Activated CD4-positive, alpha-beta T cell treated with anti-CD3 and anti-CD28 coated beads for 36 hours (primary cell): ENCODE measurements at regions not wholly inside any gene's neighbourhood (a gene's known extent, or its start where the extent isn't known, plus 50 kb on each side); places are given as distances from the start of the nearest gene placed in this dataset.

Source experiments
- ATAC-seq: fragments of 200-7000 bp; cut with Tn5 transposase; one replicate; pipeline ENCODE4 v1.10.0; 2021; ENCODE audit warnings: mild to moderate bottlenecking, moderate library complexity
- CTCF ChIA-PET: fragments of 350-600 bp; sonication (Branson Sonifier 250); formaldehyde crosslinking; loops from one replicate; lab custom pipeline; 2021; ENCODE audit warnings: antibody characterized with exemption; lab: Charles Lee
- POLR2A ChIA-PET: fragments of 350-600 bp; sonication (Branson Sonifier 250); formaldehyde crosslinking; loops from one replicate; lab custom pipeline; 2021; ENCODE audit warnings: antibody characterized with exemption, inconsistent platforms; lab: Charles Lee
- DNase-seq: peaks from one replicate; pipeline ENCODE4 v3.0.0-alpha.2; 2020
- H3K27ac Mint-ChIP-seq: one replicate; pipeline ENCODE4 v1.8.0; 2021; ENCODE audit warnings: mixed read lengths
- H3K27me3 Mint-ChIP-seq: one replicate; pipeline ENCODE4 v1.8.0; 2021; ENCODE audit warnings: mixed read lengths
- H3K36me3 Mint-ChIP-seq: one replicate; pipeline ENCODE4 v1.8.0; 2021; ENCODE audit warnings: low read depth, mixed read lengths
- H3K4me1 Mint-ChIP-seq: one replicate; pipeline ENCODE4 v1.8.0; 2021; ENCODE audit warnings: mixed read lengths
- H3K4me3 Mint-ChIP-seq: one replicate; pipeline ENCODE4 v1.8.0; 2021; ENCODE audit warnings: mild to moderate bottlenecking, moderate library complexity, mixed read lengths
- H3K9me3 Mint-ChIP-seq: one replicate; pipeline ENCODE4 v1.8.0; 2021; ENCODE audit warnings: low read depth, mixed read lengths
- intact Hi-C, 2 experiments: fragments of 100-400 bp; cut with DNase I in 1 of 2; cut with micrococcal nuclease in 1 of 2; formaldehyde crosslinking; loops; one replicate each; pipeline versions ENCODE4 v1.14.2 to v1.15.1; 2022 to 2024; cut with DNase I, micrococcal nuclease

GRCh38 chr9:28922891-28923290 lies 1349.6 kb upstream of the C9orf72 start:
- ChIA-PET CTCF (no interaction called here), POLR2A (no interaction called here)
- Mint-ChIP-seq H3K36me3 (no peaks in the 10 kb centered on the region), H3K27ac (no peak overlapping the region), H3K27me3 (no peaks in the 10 kb centered on the region), H3K9me3 (no peaks in the 10 kb centered on the region), H3K4me1 (no peaks in the 10 kb centered on the region), H3K4me3 (no peak overlapping the region)
- DNase-seq, result no peak
- no peak for ATAC-seq
- intact Hi-C loops, result no loop called here

DNA sequence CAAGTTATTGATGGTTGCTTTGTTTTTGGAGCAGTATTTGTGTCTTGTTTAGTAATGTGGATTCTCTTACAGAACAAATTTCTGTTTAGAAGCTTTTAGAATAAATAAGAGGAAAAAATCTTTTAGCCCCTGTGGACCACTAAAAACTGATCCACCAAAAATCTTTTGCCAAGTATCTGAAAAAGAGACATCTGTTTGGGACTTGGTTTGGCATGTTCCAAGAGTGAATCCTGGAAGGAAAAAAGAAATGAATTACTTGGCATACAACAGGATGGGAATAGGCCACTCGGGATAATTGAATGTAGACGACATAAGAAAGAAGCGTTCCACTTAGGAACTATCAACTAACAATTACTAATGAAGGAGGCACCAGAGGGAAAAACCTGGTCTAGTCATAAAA lies 1350.1 kb upstream of the C9orf72 start:
- CTCF ChIA-PET, result no interaction called here
- H3K4me3 Mint-ChIP-seq, result no peak overlapping the region
- no peaks in the 10 kb centered on the region for H3K27me3 Mint-ChIP-seq
- DNase-seq (no peak), ATAC-seq (no peak)
- intact Hi-C loops, result no loop called here
- POLR2A ChIA-PET, result no interaction called here
- H3K27ac Mint-ChIP-seq, result no peak overlapping the region
- no peaks in the 10 kb centered on the region for H3K36me3 Mint-ChIP-seq
- no peaks in the 10 kb centered on the region for H3K9me3 Mint-ChIP-seq
- no peaks in the 10 kb centered on the region for H3K4me1 Mint-ChIP-seq

GRCh38 chr9:28925157-28925556 lies 1351.9 kb upstream of the C9orf72 start:
- Mint-ChIP-seq H3K4me3 (no peak overlapping the region), H3K4me1 (no peaks in the 10 kb centered on the region), H3K27ac (no peak overlapping the region), H3K27me3 (no peaks in the 10 kb centered on the region), H3K36me3 (no peaks in the 10 kb centered on the region), H3K9me3 (no peaks in the 10 kb centered on the region)
- DNase-seq (no peak), ATAC-seq (no peak)
- intact Hi-C loops, result no loop called here
- POLR2A ChIA-PET, result no interaction called here
- CTCF ChIA-PET, result interaction anchor here (0.6 kb wide), 1 partner anchor 1076 kb away, joined by 4 read pairs; no protein-coding TSS in a partner anchor

DNA sequence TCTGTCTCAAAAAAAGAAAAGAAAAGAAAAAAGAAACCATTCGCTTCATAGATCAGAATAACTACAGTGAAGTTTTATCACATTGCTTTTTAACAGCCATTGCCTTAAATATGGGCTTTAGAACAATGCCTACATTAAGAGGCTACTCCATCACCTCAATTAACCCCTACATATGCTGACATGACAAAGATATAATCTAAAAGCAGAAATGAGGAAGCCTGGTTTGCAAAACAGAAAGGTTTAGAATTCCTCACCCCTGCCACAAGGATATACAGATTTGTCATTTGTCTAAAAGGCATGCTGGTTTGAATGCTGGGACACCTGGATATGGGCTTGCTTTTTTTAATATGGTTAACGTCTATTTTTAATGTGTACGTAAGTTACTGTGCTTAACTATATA lies 1353.0 kb upstream of the C9orf72 start:
- H3K4me3 Mint-ChIP-seq, result no peak overlapping the region
- no peaks in the 10 kb centered on the region for H3K9me3 Mint-ChIP-seq
- ATAC-seq (no peak), DNase-seq (no peak)
- no peak overlapping the region for H3K27ac Mint-ChIP-seq
- intact Hi-C loops, result no loop called here
- ChIA-PET POLR2A (no interaction called here), CTCF (no interaction called here)
- no peaks in the 10 kb centered on the region for H3K27me3 Mint-ChIP-seq
- no peaks in the 10 kb centered on the region for H3K4me1 Mint-ChIP-seq
- no peaks in the 10 kb centered on the region for H3K36me3 Mint-ChIP-seq

DNA sequence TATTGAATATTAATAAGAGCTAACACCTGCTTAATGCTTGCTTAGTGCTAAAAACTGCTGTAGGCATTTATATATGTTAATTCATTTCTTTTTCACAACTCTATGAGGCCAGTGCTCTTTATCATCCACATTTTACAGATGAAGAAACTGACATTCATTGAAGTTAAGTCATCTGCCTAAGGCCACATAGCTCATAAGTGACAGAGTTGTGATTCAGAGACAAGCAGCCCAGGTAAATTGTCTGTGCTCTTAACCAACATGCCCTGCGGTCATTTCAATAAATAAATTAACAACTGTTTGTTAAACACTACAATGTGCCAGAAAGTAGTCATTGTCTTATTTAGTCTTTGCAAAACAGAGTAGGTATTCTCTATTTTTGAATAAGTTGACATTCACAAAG lies 1354.4 kb upstream of the C9orf72 start:
- Mint-ChIP-seq H3K9me3 (peaks cover 3% of the 10 kb centered on the region), H3K4me3 (no peak overlapping the region), H3K36me3 (no peaks in the 10 kb centered on the region), H3K4me1 (no peaks in the 10 kb centered on the region), H3K27me3 (no peaks in the 10 kb centered on the region), H3K27ac (no peak overlapping the region)
- CTCF ChIA-PET, result interaction anchor here (0.6 kb wide), 1 partner anchor 280 kb away, joined by 3 read pairs; no protein-coding TSS in a partner anchor
- no peak for ATAC-seq
- DNase-seq, result no peak
- POLR2A ChIA-PET, result no interaction called here
- intact Hi-C loops, result no loop called here

DNA sequence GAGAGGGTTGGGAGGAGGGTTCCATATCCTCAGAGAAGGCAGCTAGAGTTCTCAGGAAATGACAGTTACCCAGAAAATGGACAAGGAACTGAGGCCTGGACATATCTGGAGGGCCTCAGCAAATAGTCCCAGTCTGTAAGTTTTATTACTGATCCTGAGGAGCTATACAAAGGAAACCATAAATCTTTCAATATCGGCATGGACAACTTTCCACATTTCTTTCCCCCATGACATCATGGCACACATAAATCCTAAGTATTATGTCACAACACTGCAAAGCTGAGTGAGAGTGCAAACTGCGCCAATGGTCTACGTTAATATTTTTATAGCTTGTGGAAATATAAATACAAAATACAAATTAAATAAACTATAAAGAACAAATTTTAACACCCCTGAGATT lies 1356.2 kb upstream of the C9orf72 start:
- Mint-ChIP-seq H3K4me1 (no peaks in the 10 kb centered on the region), H3K27ac (no peak overlapping the region), H3K27me3 (no peaks in the 10 kb centered on the region), H3K4me3 (no peak overlapping the region), H3K9me3 (peaks cover 3% of the 10 kb centered on the region), H3K36me3 (no peaks in the 10 kb centered on the region)
- ATAC-seq (no peak), DNase-seq (no peak)
- intact Hi-C loops, result no loop called here
- ChIA-PET POLR2A (no interaction called here), CTCF (no interaction called here)

DNA sequence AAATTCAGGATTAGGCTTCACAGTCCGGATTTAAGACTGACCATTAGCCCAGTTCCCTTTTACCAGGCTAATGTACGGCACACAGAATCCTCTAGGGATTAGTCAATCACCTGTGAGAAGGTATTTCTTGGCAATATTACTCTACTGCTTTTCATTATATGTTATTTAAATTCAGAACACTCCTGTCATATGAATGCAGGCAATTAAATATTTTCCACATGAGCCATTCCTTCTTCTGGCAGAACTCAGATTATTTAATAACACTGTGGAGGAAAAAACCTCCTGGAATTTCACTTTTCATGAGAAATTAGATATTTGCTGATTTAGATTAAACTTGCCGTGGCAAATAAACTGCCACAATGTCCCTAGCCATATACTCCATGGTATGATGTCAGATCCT lies 1357.5 kb upstream of the C9orf72 start:
- peaks cover 3% of the 10 kb centered on the region for H3K9me3 Mint-ChIP-seq
- H3K36me3 Mint-ChIP-seq, result no peaks in the 10 kb centered on the region
- DNase-seq (no peak), ATAC-seq (no peak)
- H3K4me3 Mint-ChIP-seq, result no peak overlapping the region
- intact Hi-C loops, result no loop called here
- POLR2A ChIA-PET, result no interaction called here
- H3K4me1 Mint-ChIP-seq, result no peaks in the 10 kb centered on the region
- H3K27me3 Mint-ChIP-seq, result no peaks in the 10 kb centered on the region
- H3K27ac Mint-ChIP-seq, result no peak overlapping the region
- CTCF ChIA-PET, result no interaction called here

DNA sequence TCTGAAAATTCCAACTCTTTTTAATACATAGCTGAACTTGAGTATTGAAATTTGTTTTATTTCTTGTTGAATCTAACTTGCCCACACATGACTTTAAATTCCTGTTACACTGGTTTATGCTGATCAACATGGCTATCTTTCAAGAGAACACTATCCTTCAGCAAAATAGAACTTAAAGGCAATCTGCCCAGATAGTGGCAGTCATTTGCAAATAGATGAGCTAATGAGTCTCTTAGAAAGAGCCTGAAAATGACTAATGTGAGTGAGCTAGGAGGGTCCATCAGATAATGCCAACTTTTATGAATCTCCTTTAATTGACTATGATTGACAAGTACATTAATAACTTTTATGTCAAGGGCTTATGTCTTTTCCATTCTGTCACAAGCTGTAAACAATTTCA lies 1360.8 kb upstream of the C9orf72 start:
- H3K27ac Mint-ChIP-seq, result no peak overlapping the region
- ATAC-seq (no peak), DNase-seq (no peak)
- POLR2A ChIA-PET, result no interaction called here
- no peaks in the 10 kb centered on the region for H3K4me1 Mint-ChIP-seq
- H3K9me3 Mint-ChIP-seq, result peaks cover 3% of the 10 kb centered on the region
- no peaks in the 10 kb centered on the region for H3K36me3 Mint-ChIP-seq
- no peaks in the 10 kb centered on the region for H3K27me3 Mint-ChIP-seq
- intact Hi-C loops, result no loop called here
- CTCF ChIA-PET, result interaction anchor here (0.6 kb wide), 1 partner anchor 13 kb away, joined by 3 read pairs; no protein-coding TSS in a partner anchor
- H3K4me3 Mint-ChIP-seq, result no peak overlapping the region

DNA sequence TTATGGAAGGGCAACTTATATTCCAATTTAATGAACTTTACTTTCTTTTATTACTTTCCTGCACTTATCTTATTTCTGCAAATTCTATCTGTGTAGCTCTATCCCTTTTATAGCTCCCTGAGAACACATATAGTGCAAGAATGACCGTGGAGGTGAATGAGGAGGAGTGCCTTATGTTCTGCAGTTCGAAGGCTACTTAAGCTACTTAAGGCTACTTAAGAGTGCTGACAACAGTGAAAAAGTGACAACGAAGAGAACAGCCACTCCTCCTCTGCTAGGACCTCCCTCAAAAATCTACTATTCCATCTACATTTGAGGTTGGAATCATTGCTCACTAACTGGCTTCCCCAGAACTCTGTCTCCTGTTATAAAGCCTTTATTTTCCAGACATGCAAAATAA lies 1365.7 kb upstream of the C9orf72 start:
- Mint-ChIP-seq H3K27ac (no peak overlapping the region), H3K4me3 (no peak overlapping the region), H3K4me1 (no peaks in the 10 kb centered on the region), H3K27me3 (no peaks in the 10 kb centered on the region), H3K9me3 (peaks cover 1% of the 10 kb centered on the region), H3K36me3 (no peaks in the 10 kb centered on the region)
- ATAC-seq (no peak), DNase-seq (no peak)
- ChIA-PET POLR2A (no interaction called here), CTCF (no interaction called here)
- intact Hi-C loops, result no loop called here

DNA sequence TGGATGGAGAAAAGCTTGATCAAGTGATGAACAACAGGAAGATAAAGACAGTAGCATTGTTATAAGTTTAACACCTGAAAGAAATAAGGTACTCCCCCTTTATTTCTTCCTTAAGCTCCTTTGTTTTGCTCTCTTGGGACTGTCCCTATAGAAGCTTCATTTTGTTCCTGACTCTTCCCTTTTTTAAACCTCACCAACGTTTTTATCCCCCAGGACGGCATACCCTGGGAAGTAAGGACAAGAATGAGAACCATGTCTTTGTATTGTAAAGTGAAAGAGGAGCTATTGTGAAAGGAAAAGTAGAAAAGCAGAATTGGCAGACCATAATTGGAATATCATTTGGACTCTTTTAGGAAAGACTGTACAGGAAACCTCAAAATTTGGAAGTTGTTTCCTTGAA lies 1368.6 kb upstream of the C9orf72 start:
- peaks cover 1% of the 10 kb centered on the region for H3K9me3 Mint-ChIP-seq
- no peak for DNase-seq
- intact Hi-C loops, result no loop called here
- no peak overlapping the region for H3K4me3 Mint-ChIP-seq
- H3K27me3 Mint-ChIP-seq, result no peaks in the 10 kb centered on the region
- ChIA-PET CTCF (interaction anchor here (0.6 to 1.0 kb wide), 2 partner anchors 10 to 190 kb away, joined by 3 to 4 read pairs; no protein-coding TSS in a partner anchor), POLR2A (no interaction called here)
- no peaks in the 10 kb centered on the region for H3K4me1 Mint-ChIP-seq
- ATAC-seq, result no peak
- no peak overlapping the region for H3K27ac Mint-ChIP-seq
- H3K36me3 Mint-ChIP-seq, result no peaks in the 10 kb centered on the region

- ATAC-seq (no peak), DNase-seq (no peak)
- peaks cover 1% of the 10 kb centered on the region for H3K9me3 Mint-ChIP-seq
- intact Hi-C loops, result no loop called here
- no peaks in the 10 kb centered on the region for H3K27me3 Mint-ChIP-seq
- no peak overlapping the region for H3K4me3 Mint-ChIP-seq
- no peaks in the 10 kb centered on the region for H3K4me1 Mint-ChIP-seq
- no peaks in the 10 kb centered on the region for H3K36me3 Mint-ChIP-seq
- ChIA-PET CTCF (no interaction called here), POLR2A (no interaction called here)
- H3K27ac Mint-ChIP-seq, result no peak overlapping the region
Observed at GRCh38 chr9:28942941-28943340, 1369.7 kb upstream of the C9orf72 start.

- Mint-ChIP-seq H3K27me3 (no peaks in the 10 kb centered on the region), H3K4me3 (no peak overlapping the region), H3K27ac (no peak overlapping the region), H3K4me1 (no peaks in the 10 kb centered on the region), H3K9me3 (peaks cover 13% of the 10 kb centered on the region), H3K36me3 (no peaks in the 10 kb centered on the region)
- POLR2A ChIA-PET, result no interaction called here
- CTCF ChIA-PET, result no interaction called here
- intact Hi-C loops, result no loop called here
- no peak for DNase-seq
- ATAC-seq, result no peak
Observed at GRCh38 chr9:28946648-28947047, 1373.4 kb upstream of the C9orf72 start.

- Mint-ChIP-seq H3K36me3 (no peaks in the 10 kb centered on the region), H3K4me1 (no peaks in the 10 kb centered on the region), H3K9me3 (peaks cover 13% of the 10 kb centered on the region), H3K27me3 (no peaks in the 10 kb centered on the region), H3K27ac (no peak overlapping the region), H3K4me3 (no peak overlapping the region)
- ChIA-PET POLR2A (no interaction called here), CTCF (interaction anchor here (1.1 kb wide), 1 partner anchor 10 kb away, joined by 4 read pairs; no protein-coding TSS in a partner anchor)
- DNase-seq, result no peak
- no peak for ATAC-seq
- intact Hi-C loops, result no loop called here
Observed at GRCh38 chr9:28951945-28952344, 1378.7 kb upstream of the C9orf72 start.
